NCI-H1436 (cell line): ENCODE measurements at regions not wholly inside any gene's neighbourhood (a gene's known extent, or its start where the extent isn't known, plus 50 kb on each side); places are given as distances from the start of the nearest gene placed in this dataset.
"Not testable (repeated sequence)": the region's sequence is repeated elsewhere in the genome, so short reads cannot be mapped to it uniquely, and the experiment has no call there.

Experiments
- DNase-seq: peaks from one replicate; lab custom pipeline; 2025; lab: John Stamatoyannopoulos, UW

- no peak for DNase-seq
Observed at GRCh38 chr4:1572964-1573720, 111.0 kb downstream of the FAM53A start.

DNA sequence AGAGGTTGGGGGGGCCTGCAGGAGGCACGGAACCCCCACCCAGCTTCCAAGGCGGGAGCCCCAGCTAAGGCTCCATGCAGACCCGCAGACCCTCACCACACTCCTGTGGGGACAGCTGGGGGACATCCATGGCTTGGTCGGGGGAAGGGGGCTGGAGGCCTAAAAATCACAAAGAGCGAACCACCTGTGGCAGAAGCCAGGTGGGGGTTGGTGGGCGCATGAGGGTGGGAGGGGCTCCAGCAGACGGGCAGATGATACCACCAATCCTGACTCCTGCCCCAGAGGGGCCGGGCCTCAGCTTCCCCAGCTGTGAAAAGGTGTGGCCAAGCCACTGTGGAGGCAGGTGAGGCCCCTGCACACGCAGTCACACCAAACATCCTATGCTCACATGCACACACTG is 111.6 kb downstream of the FAM53A start:
- DNase-seq, result no peak

DNA sequence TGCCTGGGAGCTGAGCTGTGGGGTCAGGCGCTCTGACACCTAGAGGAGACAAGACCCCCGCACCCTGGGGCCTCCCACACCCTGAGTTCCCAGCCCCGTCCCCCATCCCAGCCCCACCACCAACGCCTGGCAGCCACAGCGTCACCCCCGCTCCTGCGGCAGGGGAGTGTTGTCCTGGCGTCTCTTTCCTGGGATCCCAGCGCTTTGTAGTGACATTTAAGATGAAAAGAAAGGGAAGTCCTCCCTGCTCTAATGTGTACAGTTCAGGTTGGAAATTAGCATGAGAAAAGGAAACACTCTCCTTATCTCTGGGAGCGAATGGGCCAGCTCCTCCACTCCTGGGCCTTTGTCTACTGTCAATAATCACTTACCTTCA is 112.1 kb downstream of the FAM53A start:
- no peak for DNase-seq

DNA sequence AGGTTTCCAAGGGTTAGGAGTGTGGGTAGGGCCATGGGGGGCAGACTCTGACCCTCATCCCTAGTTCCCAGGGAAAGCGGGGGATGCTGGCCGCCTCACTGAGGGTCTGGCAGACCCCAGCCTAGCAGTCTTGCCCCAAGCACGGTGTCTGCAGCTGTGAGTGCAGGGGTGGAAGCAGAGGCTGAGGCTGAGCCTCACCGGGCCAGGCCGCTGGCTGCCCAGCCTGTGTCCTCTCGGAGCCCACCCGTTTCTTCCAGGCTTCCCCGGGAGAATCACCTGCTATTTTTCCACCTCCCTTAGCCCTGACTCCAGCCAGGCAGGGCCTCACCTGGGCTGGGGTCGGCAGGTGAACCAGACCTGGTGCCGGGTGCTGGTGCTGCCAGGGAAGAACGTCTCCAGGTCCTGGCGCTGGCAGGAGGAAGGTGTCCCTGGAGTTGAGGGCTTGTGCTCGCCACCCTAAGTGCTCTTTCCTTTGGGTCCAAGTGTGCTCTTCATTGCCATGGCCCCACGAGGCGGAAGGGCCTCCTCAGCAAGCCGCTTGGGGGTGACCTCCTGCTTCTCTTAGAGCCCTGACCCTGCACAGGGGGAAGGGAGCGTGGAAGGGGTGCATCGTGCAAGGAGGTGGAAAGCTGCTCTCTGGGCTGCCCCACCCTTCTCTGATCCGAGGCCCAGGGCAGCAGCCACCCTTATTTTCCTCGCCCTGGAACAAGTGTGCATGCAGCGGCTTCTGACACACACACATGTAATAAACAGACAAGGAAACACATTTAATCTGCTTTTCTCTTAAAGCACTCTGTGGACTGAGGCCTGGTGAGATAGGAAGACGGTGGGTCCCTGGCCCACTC is 112.7 kb downstream of the FAM53A start:
- DNase-seq, result no peak

DNA sequence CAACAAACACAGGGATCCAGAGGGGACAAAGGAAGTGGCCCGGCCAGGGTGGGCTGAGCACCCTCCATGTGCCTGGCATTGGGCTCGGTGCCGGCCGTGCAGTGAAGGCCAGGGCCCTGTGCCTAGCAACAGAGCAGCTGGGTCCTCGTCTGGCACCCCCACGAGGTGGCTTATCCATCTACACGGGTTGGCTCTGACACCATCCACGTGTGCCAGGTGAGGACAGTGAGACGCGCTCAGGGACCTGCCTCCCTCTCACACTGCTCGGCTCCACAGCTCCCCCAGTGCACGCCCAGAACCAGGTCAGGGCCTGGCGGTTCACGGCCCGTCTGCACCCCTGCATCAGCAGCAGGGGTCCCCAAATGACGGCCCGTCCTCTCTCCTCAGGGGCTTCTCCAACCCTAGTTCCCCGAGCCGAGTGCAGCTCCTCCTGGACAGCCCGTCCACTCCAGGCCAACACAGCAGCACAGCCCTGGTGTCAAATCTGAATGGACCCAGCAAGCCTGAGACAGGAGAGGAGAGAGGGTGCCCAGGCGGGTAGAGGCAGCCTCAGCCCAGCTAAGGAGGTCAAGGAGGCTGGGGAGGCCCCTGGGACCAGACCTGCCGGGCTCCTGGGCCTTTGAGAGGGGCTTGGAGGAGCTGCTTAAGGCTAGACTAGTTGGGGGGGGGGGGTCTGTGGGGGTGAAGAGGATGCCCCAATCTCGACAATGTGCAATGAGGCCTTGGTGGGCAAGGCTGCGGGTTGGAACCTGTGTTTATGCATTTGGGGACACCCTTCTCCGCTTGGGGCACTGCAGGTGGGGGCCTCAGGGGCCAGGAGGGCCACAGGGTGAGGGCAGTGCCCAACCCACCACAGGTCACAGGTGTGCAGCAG is 113.6 kb downstream of the FAM53A start:
- no peak for DNase-seq

DNA sequence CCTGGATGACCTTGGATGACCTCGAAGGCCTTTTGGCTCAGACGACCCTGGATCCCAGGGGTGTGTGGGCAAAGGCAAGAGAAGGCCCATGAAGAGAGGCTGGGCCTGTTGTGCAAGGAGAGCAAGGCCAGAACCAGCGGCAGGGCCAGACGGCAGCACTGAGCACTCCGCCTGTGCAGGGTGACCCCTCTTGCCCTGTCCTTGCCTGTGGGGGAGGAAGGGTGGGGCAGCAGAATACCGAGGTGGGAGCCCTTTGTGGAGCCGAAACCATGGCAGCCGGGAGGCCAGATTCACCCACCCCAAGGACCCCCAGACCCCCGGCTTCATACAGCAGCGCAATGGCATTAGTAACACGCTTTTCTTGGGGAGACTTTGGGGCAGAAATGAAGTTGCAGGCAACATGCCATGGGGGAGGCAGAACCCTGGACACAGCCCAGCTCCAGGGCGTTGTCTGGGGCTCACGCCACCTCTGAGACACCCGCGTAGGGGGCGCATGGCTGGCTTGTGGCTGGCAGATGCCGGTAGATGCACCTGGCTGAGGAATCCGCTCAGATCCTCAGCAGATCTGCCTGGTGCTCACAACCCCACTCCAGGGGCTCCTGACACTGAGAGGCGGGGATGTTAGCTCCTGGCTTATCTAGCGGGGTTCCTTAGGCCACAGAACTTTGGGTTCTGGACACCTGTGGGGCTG is 114.5 kb downstream of the FAM53A start:
- no peak for DNase-seq

DNA sequence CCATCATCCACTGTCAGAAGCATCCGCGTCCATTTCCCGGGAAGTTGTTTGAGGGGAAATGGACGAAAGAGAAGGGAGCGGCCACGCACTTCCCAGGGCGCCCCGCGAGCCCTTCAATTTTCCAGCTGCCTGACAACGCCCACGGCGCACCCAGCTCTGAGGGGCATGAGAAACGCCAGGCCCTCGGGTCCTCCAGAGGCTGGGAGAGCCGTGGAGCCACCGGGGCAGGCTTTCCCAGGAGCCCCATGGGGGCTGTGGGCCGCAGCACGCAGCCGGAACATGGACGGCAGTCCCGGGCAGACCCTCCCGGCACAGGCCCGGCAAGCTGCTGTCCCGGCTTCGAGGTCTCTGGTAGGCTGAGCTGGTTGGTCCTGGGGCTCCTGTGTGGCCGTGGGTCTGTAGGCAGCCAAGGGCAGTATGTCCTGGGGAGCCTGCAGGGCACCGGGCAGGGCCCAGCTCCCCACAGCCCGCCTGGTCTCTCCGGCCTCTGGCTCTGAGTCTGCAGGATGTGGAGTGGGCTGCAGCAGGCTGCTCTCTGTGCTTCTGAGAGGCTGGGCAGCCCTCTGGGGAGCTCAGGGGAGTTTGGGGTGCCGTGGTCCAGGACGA is 115.2 kb downstream of the FAM53A start:
- no peak for DNase-seq

DNA sequence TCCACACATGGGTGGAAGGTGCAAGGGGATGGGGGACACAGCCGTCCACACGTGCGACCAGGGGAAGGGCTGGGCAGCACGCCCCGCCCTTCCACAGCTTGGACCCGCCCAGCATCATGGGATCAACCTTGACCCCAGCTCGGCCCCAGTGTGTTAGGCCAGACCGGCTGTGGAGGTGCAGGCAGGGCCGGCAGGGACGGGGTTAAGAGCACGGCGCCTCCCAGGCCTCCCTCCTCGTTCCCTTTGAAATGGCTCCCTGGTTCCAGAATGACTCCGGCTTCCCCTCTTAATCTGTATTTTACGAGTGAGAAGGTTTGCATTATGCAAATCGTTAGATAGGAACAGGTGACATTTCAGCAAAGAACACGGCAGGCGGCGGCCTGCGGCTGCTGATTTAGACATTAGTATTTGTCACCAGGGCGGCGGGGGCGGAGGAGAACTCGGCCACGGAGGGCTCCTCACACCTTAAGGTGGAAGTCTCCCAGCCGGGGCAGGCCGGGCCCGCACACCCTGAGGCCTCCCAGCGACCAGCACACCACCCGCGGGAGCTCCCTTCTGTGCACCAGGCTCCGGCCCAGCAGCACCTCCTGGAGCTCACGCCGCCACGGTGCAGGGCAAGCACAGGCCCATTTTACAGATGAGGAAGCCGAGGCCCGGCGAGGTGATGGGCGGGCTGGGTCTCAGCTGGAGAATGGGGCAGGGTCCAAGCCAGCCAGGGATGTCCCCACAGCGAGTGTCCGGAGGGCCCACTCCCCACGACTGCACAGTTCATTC is 116.1 kb downstream of the FAM53A start:
- DNase-seq, result no peak

DNA sequence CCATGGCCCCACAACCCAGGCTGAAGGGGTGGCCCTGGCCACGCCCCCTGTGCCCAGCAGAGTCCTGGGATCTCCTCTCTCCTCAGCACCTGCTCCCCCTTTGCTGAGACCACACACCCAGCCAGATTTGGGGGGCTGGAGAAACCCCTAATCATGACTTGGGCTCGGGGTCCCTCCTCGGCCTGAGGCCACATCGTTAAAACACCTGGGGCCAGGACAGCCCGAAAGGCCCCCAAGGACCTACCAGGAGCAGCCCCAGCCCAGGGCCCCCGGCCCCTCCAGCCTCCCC is 116.7 kb downstream of the FAM53A start:
- no peak for DNase-seq

- no peak for DNase-seq
Observed at GRCh38 chr4:1566838-1567518, 117.1 kb downstream of the FAM53A start.

- not testable (repeated sequence) for DNase-seq
Observed at GRCh38 chr4:1566301-1566837, 117.7 kb downstream of the FAM53A start.

GRCh38 chr4:1565598-1566295 is 118.4 kb downstream of the FAM53A start:
- no peak for DNase-seq

DNA sequence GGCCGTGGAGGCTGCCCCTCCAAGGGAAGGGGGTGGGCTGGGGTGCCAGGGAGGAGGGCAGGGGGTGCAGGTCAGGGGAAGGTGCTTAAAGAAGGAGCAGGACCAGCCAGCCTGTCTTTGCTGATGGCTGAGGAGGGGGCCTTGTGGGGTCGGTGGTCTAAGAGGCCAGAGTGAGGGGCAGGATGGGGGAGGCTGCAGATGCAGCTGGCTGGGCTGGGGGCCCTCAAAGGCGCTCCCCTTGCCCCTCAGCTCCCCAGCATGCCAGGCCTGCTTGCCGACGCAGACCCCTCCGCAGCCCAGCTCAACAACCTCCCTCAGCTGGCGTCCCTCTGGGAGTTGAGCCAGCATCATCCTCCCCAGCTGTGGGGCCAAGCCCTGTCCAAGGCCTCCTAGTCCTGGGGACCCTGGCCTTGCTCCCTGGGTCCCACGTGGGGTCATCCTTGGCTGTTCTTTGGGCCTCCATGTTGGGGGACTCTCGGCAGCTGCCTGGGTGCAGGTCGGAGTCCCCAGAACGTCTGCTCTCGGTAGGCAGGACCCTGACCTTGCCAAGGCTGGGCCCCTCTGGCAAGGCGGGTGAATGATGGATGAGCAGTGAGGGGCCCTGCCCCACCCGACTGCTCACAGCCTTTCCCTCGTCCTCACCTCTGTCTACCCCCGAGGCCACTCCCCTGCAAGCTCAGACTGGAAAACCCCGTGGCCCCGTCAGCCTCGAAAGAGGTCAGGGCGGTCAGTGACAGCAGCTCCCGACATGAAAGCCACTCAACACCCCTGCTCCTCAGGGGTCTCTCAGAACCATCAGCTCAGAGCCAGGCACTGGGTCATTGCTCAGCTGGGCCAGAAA is 119.4 kb downstream of the FAM53A start:
- no peak for DNase-seq

- DNase-seq, result no peak
Observed at GRCh38 chr4:1563768-1564485, 120.2 kb downstream of the FAM53A start.

DNA sequence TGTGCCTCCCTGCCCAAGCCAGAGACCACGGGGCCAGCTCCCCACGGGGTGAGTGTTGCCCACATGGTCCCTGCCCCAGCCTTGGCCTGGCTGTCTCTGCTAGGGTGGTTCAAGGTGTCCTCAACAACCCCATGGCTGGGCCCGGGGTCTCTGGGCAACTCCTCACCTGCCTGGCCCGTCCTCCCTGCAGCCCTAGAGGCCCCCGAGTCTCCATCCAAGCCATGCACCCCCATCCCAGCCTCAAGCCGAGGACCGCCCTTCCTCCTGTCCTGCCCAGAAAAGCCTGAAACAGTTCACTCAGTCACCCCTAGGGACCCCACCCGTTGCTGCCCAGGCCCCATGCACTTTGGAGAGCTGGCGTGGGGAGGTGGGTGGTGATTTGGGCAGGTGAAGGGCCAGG is 120.9 kb downstream of the FAM53A start:
- DNase-seq, result no peak

DNA sequence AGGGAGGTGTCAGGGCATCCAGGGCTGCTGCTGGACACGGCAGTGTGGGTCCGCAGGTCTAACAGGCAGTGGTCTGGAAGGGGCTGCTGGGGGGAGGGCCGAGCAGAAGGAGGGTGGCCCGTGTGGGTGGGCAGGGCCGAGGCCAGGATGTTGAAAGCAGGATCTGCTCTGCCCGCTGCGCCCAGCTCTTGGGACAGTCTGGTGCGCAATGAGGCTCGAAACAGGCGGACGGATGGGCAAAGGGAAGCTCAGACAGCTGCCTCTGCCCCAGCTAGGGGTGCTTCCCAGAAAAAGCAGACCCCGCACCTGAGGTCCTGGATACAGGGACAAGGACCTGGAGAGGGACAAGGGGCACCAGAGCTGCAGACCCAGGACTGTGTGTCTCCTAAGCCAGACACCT is 121.3 kb downstream of the FAM53A start:
- no peak for DNase-seq

- DNase-seq, result no peak
Observed at GRCh38 chr4:1562371-1562770, 121.7 kb downstream of the FAM53A start.
